ENCODE measurements at regions not wholly inside any gene's neighbourhood (a gene's known extent, or its start where the extent isn't known, plus 50 kb on each side); places are given as distances from the start of the nearest gene placed in this dataset.

DNA sequence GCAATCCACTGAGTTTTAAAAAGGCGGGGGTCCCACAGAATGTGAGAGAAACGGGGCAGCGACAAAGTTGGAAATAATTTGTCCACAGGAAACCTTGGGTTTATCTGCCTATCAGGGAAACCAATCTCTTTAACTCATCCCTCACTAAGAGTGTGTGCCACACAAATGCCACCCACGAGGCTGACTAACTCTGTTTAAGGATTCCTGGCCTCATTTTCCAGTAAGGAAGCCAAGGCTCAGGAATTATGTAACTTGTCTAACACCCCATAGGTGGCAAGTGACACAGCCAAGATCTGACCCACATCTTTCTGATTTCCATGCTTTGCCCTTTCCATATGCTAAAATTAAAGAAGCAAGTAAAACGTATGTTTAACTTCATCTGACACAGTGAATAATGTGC lies 263.2 kb downstream of the CNTN3 start:
- DNase-seq (ENCODE audit: low read depth): no peak

DNA sequence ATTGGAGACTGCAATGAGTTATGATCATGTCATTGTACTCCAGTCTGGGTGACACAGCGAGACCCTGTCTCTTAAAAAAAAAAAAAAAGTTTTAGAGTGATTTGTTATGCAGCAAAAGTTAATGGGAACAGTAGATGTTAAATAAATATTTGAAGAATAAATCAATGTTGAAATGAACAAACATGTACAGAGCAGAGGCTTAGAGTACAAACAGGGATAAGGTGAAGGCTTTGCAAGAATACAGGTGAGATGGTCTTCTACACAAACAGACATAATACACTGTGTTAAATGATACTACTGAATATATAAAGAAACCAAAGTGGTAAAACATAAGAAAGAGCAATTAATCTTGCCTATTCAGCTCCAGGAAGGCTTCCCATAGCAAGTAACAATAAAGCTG lies 265.4 kb downstream of the CNTN3 start:
- DNase-seq (ENCODE audit: low read depth): no peak

DNA sequence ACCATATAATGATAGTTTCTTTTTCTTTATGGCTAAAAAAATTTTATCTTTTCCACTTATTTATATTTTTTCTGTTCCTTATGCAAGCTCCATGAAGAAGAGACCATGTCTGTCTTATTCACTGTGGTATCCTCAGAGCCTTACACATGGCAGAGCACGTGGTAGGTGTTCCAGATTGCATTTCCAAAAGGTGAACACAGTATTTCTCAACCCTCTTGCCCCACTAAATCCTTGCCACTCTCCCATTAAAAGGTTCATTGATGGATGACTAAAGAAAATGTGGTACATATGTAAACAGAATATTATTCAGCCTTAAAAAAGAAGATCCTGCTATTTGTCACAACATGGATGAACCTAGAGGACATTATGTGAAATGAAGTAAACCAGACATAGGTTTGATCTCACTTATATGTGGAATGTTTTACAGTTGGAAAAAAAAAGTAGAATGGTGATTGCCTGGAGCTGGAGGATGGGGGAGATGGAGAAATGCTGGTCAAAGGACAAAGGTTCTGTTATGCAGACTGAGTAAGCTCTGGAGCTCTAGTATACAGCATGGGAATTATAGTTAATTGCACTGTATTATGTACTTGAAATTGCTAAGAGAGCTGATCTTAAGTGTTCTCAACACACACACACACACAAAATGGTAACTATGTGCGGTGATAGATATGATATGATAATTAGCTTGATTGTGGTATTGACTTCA lies 266.7 kb downstream of the CNTN3 start:
- DNase-seq (ENCODE audit: low read depth): no peak

DNA sequence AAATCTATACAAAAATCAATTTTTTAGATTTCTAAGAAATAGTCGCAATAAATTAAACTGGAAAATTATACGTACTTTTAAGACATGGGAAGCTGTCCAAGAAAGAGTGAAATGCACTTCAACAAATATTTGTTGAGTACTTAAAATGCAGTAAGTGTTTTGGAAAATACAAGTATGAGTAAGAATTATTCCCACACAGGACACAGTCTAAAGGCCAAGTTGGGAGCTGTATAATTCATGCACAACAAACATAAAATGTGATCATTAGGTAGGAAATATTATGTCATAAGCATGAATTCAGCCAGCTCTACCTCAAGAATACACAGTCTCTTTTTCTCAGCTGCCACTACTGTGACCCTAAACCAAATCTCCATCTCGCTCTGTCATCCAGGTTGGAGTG lies 267.6 kb downstream of the CNTN3 start:
- DNase-seq (ENCODE audit: low read depth): no peak

DNA sequence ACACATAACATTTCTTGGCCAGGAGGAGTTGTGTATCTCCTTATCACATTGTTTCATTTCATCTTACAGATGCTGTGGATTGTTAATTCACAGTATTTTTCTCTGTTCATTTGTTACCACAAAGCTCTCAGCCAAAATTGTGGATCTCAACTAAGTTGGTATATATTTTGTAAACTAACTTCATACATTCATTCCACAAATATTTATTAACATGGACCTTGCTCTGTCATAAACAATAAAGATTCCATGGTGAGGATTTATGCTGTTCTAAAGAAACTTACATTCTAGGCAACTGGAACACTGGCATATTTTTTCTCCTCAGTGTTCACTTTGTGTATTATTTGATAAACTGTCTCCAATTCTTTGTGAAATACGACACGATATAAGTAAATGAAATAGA lies 268.8 kb downstream of the CNTN3 start:
- DNase-seq (ENCODE audit: low read depth): no peak

DNA sequence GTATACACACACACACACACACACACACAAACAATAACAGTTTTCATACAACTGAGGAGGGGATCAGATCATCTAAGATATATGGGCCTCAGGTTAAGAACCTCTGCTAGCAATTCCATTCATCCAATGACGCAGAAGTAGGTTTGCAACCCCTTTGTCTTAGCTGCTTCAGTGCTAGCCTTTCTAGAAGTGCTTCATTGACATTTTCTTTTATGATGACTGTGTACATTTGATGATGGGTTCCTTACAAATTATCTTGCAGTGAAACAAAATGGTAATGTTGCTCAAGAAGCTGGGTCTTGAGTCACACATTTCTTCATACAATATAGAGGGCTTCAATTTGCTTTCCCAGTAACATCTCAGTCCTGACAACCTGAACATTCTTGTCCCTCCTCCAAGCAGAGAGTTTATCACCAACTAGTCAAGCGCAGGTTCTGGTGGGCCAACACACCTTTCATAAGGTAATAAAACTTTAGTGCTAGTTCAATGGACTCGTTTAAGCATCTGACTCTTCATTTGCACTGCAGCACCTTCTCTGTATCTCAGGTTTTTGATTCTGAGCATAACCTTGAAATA lies 269.5 kb downstream of the CNTN3 start:
- DNase-seq (ENCODE audit: low read depth): no peak

DNA sequence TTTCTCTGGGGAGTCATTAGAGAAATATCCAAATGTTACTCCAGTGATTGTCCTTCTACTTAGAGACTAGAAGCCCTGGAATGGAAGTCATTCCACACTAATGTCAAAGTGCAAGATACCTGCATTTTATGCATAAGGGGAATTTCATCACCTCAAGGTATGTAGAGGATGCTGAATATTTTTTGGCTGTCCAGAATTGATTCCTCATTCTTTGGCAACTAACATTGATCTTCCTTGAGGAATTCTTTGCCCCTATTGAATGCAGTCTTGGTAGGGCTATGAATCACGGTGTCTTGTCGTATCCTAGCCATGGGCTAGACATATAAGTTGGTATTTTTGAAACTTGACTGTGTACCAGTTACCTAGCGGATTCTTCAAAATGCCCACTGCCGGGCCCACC lies 271.1 kb downstream of the CNTN3 start:
- no peak for DNase-seq (ENCODE audit: low read depth)

DNA sequence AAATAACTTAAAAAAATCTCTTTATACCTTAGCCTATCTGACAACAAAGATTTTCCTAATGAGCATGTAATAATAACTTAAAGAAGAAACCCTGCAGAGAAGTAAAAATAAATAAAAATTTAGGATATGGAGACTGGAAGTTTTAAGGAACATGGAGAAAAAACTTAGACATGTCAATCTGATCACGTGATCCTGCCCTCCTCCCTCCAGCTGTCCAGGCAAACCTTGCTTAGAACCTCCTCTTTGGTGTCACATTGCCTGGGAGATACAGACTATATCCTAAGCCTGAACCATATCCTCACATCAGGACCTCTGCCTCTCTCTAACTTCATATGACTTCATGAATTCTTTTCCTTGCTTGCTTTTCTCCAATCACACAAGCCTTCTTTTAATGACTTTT lies 275.5 kb downstream of the CNTN3 start:
- no peak for DNase-seq (ENCODE audit: low read depth)

DNA sequence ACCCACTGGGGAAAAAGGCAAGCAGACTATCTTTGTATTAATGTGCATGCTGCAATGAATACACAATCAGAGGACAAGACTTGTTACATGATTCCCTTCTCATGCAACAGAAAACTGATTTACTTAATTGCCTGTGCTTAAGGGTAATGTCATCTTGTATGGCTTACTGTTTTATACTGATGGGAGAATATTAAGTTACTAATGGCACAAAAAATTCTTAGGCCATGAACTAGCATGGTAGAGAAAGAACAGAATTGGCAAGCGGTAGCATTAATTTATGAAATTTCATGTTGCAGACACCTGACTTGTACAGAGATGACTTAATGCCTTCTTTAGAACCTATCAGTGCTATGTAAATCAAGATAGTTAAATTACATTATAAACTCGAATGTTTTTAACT lies 282.3 kb downstream of the CNTN3 start:
- DNase-seq (ENCODE audit: low read depth): no peak

DNA sequence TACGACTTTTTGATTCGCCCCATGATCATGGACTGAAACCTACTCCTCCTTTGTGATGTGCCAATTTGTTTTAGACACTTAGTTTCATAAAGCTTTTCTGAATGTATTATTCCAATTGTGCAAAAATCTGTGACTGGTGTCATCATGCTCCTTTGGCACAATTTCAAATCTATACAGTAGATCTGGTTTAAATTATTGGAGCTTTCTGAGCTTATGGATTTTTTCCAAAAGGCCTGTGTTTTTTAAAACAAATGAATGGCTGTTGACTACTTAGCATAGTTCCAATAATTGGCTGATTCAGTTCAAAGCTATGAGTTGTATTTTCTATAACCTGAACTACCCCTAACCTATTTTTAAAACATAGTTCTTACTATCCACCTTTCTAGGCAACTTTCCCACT lies 282.7 kb downstream of the CNTN3 start:
- DNase-seq (ENCODE audit: low read depth): no peak

DNA sequence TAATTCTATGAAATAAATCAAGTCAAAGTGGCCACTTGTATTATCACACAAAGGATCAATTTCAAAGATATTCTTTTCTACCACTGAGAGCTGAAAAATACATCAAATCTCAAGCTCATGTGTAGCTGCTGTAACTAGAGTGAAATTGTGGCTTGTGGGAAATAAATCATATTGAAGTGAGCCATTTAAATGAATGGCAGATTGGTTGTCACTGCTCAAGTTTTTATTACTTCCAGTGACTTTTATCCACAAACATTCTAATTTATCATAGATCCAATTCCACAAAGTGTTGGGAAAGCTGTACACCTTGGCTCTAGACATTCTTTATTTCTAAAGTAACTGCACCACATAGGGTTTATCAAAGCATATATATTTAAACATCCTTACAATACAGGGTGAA lies 285.4 kb downstream of the CNTN3 start:
- no peak for DNase-seq (ENCODE audit: low read depth)

DNA sequence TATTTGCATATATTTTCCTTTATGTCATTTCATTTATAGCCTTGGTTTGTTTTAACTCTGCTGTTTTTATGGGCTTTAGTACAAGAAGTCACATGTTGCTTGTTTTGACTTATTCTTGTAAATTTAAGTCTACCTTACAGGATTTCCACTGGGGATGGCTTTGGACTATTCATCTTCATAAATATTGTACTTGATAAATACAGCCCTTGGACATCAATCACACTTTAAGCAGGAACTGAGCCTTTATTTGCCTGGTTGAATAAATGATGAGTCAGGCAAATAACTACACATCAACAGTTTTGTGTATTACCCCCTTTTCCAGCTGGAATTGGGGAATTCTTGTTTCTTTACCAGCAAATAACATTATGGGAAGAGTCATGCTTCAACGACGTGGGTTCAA lies 286.0 kb downstream of the CNTN3 start:
- no peak for DNase-seq (ENCODE audit: low read depth)

DNA sequence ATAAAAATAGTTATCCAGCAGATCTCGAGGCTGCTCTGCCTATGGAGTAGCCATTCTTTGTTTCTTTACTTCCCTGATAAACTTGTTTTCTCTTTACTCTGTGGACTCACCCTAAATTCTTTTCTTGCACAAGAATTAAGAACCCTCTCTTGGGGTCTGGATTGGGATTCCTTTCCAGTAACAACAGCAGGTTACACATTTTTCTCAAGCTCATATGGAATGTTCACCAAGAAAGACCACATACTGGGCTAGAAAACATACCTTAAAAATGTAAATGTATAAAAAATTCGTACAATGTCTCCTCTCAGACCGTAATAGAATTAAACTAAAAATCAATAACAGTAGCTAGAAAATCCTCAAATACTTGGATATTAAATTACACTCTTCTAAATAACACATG lies 299.2 kb downstream of the CNTN3 start:
- no peak for DNase-seq (ENCODE audit: low read depth)

DNA sequence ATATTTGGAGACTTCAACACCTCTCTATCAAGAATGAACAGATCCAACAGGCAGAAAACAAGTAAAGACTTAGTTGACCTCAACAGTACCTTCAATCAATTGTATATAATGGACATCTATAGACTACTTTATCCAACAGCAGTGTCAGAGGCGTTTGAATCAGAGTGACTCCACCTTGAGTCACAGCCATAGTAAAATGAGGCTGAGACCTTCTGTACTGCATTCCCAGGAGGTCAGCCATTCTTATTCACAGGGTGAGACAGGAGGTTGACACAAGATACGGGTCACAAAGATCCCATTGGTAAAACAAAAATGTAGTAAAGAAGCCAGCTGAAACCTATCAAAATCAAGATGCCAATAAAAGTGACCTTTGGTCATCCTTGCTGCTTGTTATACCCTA lies 299.8 kb downstream of the CNTN3 start:
- no peak for DNase-seq (ENCODE audit: low read depth)

DNA sequence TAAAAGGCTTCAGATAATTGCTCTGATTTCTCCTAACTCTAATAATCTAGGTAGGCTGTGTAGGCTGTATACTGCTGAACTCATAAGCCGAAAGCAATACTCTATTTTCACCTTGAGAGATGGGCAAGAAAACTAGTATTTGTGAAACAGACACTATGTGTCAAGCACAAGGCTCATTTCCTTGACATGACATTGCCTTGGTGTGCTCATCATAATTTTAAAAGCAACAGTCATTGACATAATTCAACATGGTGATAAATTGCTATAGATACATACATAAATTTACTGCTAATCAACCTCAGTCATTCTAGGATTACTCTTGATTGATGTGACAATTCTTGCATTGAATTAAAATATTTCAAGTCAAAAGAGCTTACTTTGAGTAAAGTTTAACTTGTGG lies 304.7 kb downstream of the CNTN3 start:
- no peak for DNase-seq (ENCODE audit: low read depth)

DNA sequence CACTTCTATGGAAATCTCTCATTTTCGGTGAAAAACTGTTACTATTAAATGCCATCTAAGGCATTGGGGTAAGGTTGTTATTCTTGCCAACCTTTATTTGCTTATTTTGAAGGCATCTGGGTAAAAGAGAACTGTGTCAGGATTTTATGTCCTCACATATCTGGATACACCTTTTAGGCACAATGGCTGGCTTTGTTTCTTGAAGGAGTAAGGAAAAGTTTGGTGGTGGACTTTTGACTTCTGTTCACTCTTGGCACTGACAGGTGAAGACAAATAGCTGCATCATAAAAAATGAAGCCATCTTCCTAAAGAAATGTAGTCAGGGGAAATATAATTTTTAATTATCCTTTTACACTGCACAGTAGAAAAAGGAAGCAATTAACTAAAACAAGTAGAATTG lies 310.0 kb downstream of the CNTN3 start:
- no peak for DNase-seq (ENCODE audit: low read depth)

DNA sequence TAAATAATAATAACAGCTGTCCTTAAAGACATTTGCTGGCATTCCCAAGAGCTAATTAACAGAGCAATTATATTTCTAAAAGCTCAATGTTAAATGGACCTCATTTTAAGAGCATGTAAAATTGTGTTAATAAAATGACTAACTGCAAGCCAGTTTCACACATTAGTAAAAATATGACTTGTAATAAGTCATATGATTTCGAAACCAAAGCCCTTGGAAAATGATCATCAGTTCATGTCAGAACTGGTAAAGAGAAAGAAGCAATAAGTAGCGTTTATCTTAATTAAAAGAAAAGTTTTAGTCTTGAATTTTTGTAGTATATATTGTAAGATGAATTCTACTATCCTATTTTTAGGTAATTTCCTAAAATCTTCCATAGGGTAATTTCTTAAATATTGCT lies 310.7 kb downstream of the CNTN3 start:
- no peak for DNase-seq (ENCODE audit: low read depth)

DNA sequence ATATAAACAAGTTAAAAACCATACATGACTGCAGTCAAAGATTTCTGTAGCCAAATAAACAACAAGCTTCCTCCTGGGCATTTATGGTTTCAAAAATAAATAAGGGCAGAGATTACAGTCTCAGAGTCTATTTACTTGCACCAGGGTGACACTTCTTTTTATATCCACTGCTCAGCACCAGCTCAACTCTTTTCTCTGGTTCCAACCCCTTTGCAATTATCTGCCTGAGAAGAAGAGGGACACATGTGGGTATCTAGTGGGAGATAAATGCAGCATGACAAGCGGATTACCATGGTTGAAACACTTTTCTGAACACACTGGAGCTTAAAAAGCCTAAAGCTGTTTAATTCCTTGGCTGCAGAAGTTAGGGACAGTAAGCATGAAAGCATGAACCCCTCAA lies 311.5 kb downstream of the CNTN3 start:
- DNase-seq (ENCODE audit: low read depth): no peak

DNA sequence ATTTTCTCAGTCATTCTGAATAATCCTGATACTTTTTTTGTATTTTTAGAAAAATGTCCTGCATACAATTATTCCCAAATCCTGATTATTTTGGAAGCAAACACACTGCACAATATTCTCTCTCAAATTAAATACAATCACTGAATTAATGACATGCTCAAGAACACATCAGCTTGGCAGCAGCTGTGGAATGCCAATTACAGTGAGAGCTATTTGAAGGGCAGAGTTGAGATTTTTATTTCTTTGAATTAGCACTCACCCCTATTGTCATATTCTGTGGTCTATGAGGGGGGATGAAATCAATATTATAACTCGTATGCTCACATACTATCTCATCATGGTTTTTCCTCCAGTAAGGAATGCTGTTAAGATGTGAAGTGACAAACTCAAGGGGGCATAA lies 312.2 kb downstream of the CNTN3 start:
- DNase-seq (ENCODE audit: low read depth): no peak

DNA sequence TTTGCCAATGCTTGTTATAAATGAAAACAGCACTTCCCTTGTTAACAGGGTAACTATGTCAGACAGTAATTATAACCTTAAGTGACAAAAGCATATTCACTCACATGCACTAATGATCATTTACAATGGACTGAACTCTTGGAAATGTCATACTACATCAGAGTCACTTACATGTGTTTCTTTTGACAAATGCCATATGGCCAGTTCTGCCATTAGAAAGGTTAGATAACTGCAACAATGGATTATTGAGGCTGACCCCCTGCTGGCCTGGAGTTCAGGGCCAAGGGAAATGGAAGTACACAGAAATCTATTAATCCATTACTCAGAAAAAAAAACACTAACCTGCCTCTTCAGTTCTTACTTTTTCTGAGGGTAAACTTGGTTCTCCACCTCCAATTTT lies 313.4 kb downstream of the CNTN3 start:
- DNase-seq (ENCODE audit: low read depth): no peak

DNA sequence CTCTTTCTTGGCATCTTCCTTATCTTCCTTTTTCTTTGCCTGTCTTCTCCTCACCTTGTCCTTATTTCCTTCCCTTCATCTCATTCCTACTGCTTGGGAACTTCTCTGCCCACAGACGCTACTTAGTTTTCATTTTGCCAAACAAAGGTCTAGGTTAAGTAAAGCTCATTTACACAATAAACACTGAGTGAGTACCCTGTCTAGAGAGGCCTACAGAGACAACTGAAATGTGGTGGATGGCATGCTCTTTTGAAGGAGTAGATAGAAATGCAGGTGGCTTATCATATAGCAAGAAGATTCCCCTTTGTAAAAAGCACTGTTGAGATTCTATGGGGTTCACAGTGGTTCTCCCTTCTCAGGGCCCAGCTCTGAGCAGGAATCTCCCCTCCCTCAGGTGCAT lies 319.0 kb downstream of the CNTN3 start:
- no peak for DNase-seq (ENCODE audit: low read depth)

DNA sequence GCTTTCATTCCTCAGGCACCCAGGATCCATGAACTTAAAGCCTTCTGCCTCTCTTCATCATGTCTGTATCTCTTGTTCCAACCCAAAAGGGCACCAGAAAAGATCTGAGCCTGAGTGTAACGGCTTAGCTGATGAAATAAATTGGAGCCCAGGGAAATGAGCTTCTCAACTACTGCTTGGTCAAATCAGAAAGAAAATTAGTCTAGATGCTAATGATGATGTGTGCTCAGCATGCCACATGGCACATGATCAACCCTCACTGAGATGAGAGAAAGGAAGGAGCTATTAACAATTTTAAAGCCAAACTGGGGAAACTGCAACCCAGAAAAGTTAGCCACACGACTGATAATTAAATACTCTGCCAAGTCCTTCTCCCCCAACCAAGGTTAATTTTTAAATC lies 325.7 kb downstream of the CNTN3 start:
- DNase-seq (ENCODE audit: low read depth): no peak

DNA sequence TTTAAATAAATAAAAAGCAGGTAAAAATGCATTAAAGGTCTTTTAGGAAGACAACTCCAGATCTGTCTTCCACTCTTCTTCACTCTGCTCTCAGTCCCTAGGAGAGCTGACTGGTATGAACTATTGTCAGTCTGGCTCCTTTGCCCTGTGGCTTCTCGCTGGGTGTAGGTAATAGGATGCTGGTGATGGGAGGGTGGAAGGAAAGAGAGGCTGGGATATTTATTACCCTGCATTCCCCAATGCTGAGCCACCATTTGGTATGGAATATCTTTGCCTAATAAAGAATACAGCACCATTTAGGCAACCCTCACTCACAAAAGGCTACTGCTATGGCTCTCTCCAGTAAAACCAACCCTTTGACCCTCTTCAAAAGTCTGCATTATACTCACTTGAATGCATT lies 326.9 kb downstream of the CNTN3 start:
- no peak for DNase-seq (ENCODE audit: low read depth)

DNA sequence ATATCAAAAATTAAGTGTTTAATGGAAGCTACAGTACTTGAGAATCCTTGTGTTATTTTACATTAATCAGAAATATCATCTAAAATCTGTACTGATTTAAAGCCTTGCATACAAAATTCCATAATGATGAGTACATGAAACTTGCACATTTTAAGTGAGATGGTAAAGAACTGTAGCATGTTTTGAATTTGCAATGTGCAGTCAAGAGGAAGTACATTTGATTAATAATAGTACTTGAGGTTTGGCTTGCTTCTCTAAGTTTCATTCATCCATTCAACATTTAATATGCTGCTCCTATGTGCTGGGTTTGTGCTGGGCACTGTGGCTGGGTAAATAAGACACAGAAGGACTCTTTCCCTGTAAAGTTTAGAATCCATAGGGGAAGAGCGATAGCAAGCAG lies 332.3 kb downstream of the CNTN3 start:
- no peak for DNase-seq (ENCODE audit: low read depth)

DNA sequence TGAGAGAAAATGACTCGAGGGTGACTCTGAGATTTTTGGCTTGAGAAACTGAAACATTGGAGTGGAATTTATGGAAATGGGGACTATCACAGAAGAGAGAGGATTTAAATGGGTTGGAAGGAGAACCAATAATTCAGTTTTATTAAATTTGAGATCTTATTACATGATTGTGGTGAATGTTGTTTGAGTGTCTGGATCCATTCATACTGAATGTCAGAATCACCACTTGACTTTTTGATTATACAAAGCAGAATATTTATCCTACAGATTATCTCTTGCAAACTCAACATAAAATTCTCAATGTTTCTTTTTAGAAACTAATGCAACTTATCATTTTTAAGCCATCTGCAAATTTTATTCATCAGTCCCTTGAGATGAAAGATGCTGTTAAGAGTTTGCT lies 332.8 kb downstream of the CNTN3 start:
- no peak for DNase-seq (ENCODE audit: low read depth)

Data from GM04503 (cell line).